Gastroesophageal sphincter (tissue), 4 donors: ENCODE measurements at regions not wholly inside any gene's neighbourhood (a gene's known extent, or its start where the extent isn't known, plus 50 kb on each side); places are given as distances from the start of the nearest gene placed in this dataset.

Source experiments
- ATAC-seq: fragments of 150-250 bp; one replicate; pipeline ENCODE4 v1.9.1; 2016; ENCODE audit warnings: mild to moderate bottlenecking, moderate library complexity
- H3K27ac ChIP-seq, 4 donors: fragments of 200-600 bp; sonication (generic) in 3 of 4; 1 replicate in 3 of 4; 2 replicates in 1 of 4; pipeline ENCODE4 v1.5.1; 2016 to 2019
- H3K27me3 ChIP-seq: fragments of 200-600 bp; sonication (generic); one replicate; pipeline ENCODE4 v1.5.1; 2019
- H3K36me3 ChIP-seq, 2 donors: fragments of 200-600 bp; sonication (generic); one replicate each; pipeline ENCODE4 v1.5.1; 2019; ENCODE audit warnings: control low read depth in 1 of 2
- H3K4me1 ChIP-seq, 3 donors: fragments of 200-600 bp; sonication (generic); 1 replicate in 2 of 3; 2 replicates in 1 of 3; pipeline ENCODE4 v1.5.1; 2016 to 2019; ENCODE audit warnings: control low read depth in 2 of 3
- H3K4me3 ChIP-seq, 2 donors: fragments of 200-600 bp; sonication (generic); one replicate each; pipeline ENCODE4 v1.5.1; 2019; ENCODE audit warnings: mild to moderate bottlenecking in 1 of 2, moderate library complexity in 1 of 2
- H3K9me3 ChIP-seq, 3 donors: fragments of 200-600 bp; sonication (generic); one replicate each; pipeline ENCODE4 v1.5.1; 2017 to 2019; ENCODE audit warnings: control low read depth in 2 of 3
- CTCF ChIP-seq, 4 experiments: fragments of 200-600 bp in 2 of 4; fragments of 450-650 bp in 2 of 4; sonication (generic) in 1 of 4; IDR thresholded peaks; one replicate each; pipeline ENCODE4 v1.5.1; 2017 to 2019; ENCODE audit warnings: antibody characterized with exemption in 4 of 4, mild to moderate bottlenecking in 2 of 4, moderate library complexity in 2 of 4
- EP300 ChIP-seq: sonication (generic); formaldehyde crosslinking; IDR thresholded peaks from one replicate; pipeline ENCODE4 v1.6.1; 2017; ENCODE audit warnings: antibody characterized with exemption, mild to moderate bottlenecking
- POLR2A ChIP-seq, 2 donors: fragments of 450-650 bp; IDR thresholded peaks; one replicate each; pipeline ENCODE4 v1.6.1; 2017; ENCODE audit warnings: antibody characterized with exemption in 2 of 2, mild to moderate bottlenecking in 2 of 2, moderate library complexity in 1 of 2
- POLR2AphosphoS5 ChIP-seq: sonication (generic); formaldehyde crosslinking; IDR thresholded peaks from one replicate; pipeline ENCODE4 v1.6.1; 2017; ENCODE audit warnings: antibody characterized with exemption
- WGBS, 2 donors: methylation state at CpG; one replicate each; pipeline ENCODE4 v1.1.5; 2018; ENCODE audit warnings: low coverage in 1 of 2; 5-methylcytosine and 5-hydroxymethylcytosine counted together

- 79 to 91% methylated on average over 2 to 3 of the region's 3 CpGs for WGBS, 2 donors
- peaks cover 4% of the 10 kb centered on the region for H3K27me3 ChIP-seq
Observed at GRCh38 chr13:102462570-102462969, 60.7 kb upstream of the FGF14 start.

GRCh38 chr13:102461302-102461701, 59.5 kb upstream of the FGF14 start:
- Histone ChIP-seq H3K4me1 (peaks cover 0 to 1% (median 0%) of the 10 kb centered on the region in 3 donors), H3K9me3 (no peaks in the 10 kb centered on the region), H3K36me3 (no peaks in the 10 kb centered on the region), H3K27me3 (peaks cover 4% of the 10 kb centered on the region), H3K4me3 (no peak overlapping the region), H3K27ac (no peak overlapping the region)
- ATAC-seq = no peak
- TF ChIP-seq CTCF (IDR thresholded peaks at IDR 0.05) = no peak
- no peak for TF ChIP-seq EP300
- no peak for TF ChIP-seq POLR2AphosphoS5
- no peak for TF ChIP-seq POLR2A (IDR thresholded peaks at IDR 0.05)
- 58 to 100% methylated on average over 1 of the region's 1 CpG for WGBS, 2 donors

More at GRCh38 chr13:102462570-102462969, 60.7 kb upstream of the FGF14 start:
- Histone ChIP-seq H3K4me3 (no peak overlapping the region), H3K36me3 (no peaks in the 10 kb centered on the region), H3K4me1 (peaks cover 0 to 10% (median 0%) of the 10 kb centered on the region in 3 donors), H3K27ac (no peak overlapping the region), H3K9me3 (no peaks in the 10 kb centered on the region)
- no peak for ATAC-seq
- no peak for TF ChIP-seq POLR2A (IDR thresholded peaks at IDR 0.05)
- TF ChIP-seq CTCF (IDR thresholded peaks at IDR 0.05) = no peak
- TF ChIP-seq POLR2AphosphoS5 = no peak
- TF ChIP-seq EP300 = no peak

- 78 to 81% methylated on average over 5 to 7 of the region's 7 CpGs for WGBS, 2 donors
- Histone ChIP-seq H3K4me1 (no peaks in the 10 kb centered on the region), H3K27me3 (peaks cover 4% of the 10 kb centered on the region), H3K27ac (no peak overlapping the region), H3K4me3 (no peak overlapping the region), H3K36me3 (no peaks in the 10 kb centered on the region), H3K9me3 (no peaks in the 10 kb centered on the region)
- ATAC-seq = no peak
- no peak for TF ChIP-seq EP300
- no peak for TF ChIP-seq CTCF (IDR thresholded peaks at IDR 0.05)
- TF ChIP-seq POLR2AphosphoS5 = no peak
Observed at GRCh38 chr13:102460806-102461205, 59.0 kb upstream of the FGF14 start.

- ATAC-seq = no peak
- H3K27me3 ChIP-seq = no peaks in the 10 kb centered on the region
- 33 to 53% methylated on average over 1 to 2 of the region's 2 CpGs for WGBS, 2 donors
- no peak overlapping the region for H3K27ac ChIP-seq
- TF ChIP-seq CTCF (IDR thresholded peaks at IDR 0.05) (no peak), POLR2AphosphoS5 (no peak), EP300 (no peak), POLR2A (IDR thresholded peaks at IDR 0.05) (no peak)
- H3K36me3 ChIP-seq = no peaks in the 10 kb centered on the region
- no peaks in the 10 kb centered on the region for H3K9me3 ChIP-seq
- H3K4me1 ChIP-seq = no peaks in the 10 kb centered on the region
- no peak overlapping the region for H3K4me3 ChIP-seq
Observed at GRCh38 chr13:102452836-102453235, 51.0 kb upstream of the FGF14 start.
